Endothelial cell (in vitro differentiated cells): ENCODE measurements at regions not wholly inside any gene's neighbourhood (a gene's known extent, or its start where the extent isn't known, plus 50 kb on each side); places are given as distances from the start of the nearest gene placed in this dataset.
"Not testable (repeated sequence)": the region's sequence is repeated elsewhere in the genome, so short reads cannot be mapped to it uniquely, and the experiment has no call there.

Experiments used
- DNase-seq: peaks from one replicate; pipeline ENCODE4 v3.0.0; 2021; ENCODE audit warnings: low spot score
- H3K27ac Mint-ChIP-seq: one replicate; pipeline ENCODE4 v1.8.0; 2021; ENCODE audit warnings: mixed read lengths, inconsistent platforms; ENCODE audit not compliant: unreplicated experiment
- H3K27me3 Mint-ChIP-seq: one replicate; pipeline ENCODE4 v1.8.0; 2021; ENCODE audit warnings: mild to moderate bottlenecking, moderate library complexity, mixed read lengths, inconsistent platforms; ENCODE audit not compliant: unreplicated experiment
- H3K36me3 Mint-ChIP-seq: one replicate; pipeline ENCODE4 v1.8.0; 2021; ENCODE audit warnings: mild to moderate bottlenecking, low read depth, mixed read lengths, inconsistent platforms; ENCODE audit not compliant: unreplicated experiment
- H3K4me1 Mint-ChIP-seq: one replicate; pipeline ENCODE4 v1.8.0; 2021; ENCODE audit warnings: mild to moderate bottlenecking, mixed read lengths, inconsistent platforms; ENCODE audit not compliant: unreplicated experiment
- H3K4me3 Mint-ChIP-seq: one replicate; pipeline ENCODE4 v1.8.0; 2021; ENCODE audit warnings: mild to moderate bottlenecking, mixed read lengths, inconsistent platforms; ENCODE audit not compliant: unreplicated experiment
- H3K9me3 Mint-ChIP-seq: one replicate; pipeline ENCODE4 v1.8.0; 2021; ENCODE audit warnings: mixed read lengths, inconsistent platforms; ENCODE audit not compliant: unreplicated experiment
- TF ChIP-seq, protein P1 (sequence below): fragments of 200-600 bp; sonication (generic); IDR thresholded peaks from one replicate; pipeline ENCODE4 v1.5.0; 2021; ENCODE audit warnings: antibody characterized with exemption; ENCODE audit not compliant: unreplicated experiment

DNA sequence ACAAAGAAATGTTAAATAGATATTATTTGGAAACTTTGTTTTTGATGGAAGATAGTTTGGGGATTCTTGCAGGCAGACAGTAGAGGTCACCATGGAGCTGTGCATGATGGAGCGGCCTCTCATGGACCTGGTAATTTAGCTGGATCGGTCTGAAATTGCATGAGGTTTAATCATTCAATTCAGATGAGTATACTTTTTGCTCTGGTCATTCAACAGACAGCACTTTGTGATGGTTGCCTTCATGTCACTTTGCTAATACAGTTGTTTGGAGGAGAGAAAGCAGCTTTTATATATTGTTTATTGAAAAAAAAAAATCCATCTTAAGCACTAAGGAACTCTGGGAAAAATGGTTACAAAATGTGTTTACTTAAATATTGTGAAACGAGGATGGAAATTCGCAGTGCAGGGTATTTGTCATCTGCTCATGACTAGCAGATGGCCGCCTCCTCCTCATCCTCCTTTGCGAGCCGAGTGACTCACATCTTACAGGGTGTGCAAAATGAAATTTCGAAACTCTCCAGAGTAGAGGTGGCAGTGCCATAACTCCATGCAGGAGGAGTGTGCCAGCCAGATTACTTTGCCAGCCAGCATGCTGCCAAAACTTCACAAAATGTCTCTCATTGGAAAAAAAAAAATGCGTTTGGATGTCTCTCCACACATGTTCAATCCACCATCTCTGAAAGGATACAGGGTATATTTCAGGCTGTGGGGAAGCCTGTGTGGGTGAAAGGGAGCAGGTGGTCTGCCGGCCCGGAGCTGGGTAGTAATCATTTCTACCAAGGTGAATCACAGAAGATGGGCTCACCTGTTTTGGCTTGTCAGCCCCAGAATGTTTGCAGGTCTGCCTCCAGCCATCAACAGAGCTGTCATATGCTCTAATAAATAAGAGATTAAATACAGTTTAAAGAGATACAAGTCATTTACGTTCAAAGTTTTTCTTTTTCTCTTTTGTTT lies 314.9 kb upstream of the DIPK2B start:
- no peak overlapping the region for H3K4me3 Mint-ChIP-seq
- DNase-seq = peak; percentile 12
- no peaks in the 10 kb centered on the region for H3K4me1 Mint-ChIP-seq
- no peak overlapping the region for H3K27ac Mint-ChIP-seq
- TF ChIP-seq, protein P1, sequence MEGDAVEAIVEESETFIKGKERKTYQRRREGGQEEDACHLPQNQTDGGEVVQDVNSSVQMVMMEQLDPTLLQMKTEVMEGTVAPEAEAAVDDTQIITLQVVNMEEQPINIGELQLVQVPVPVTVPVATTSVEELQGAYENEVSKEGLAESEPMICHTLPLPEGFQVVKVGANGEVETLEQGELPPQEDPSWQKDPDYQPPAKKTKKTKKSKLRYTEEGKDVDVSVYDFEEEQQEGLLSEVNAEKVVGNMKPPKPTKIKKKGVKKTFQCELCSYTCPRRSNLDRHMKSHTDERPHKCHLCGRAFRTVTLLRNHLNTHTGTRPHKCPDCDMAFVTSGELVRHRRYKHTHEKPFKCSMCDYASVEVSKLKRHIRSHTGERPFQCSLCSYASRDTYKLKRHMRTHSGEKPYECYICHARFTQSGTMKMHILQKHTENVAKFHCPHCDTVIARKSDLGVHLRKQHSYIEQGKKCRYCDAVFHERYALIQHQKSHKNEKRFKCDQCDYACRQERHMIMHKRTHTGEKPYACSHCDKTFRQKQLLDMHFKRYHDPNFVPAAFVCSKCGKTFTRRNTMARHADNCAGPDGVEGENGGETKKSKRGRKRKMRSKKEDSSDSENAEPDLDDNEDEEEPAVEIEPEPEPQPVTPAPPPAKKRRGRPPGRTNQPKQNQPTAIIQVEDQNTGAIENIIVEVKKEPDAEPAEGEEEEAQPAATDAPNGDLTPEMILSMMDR = no peak
- no peaks in the 10 kb centered on the region for H3K9me3 Mint-ChIP-seq
- H3K27me3 Mint-ChIP-seq = no peaks in the 10 kb centered on the region
- H3K36me3 Mint-ChIP-seq = no peaks in the 10 kb centered on the region

DNA sequence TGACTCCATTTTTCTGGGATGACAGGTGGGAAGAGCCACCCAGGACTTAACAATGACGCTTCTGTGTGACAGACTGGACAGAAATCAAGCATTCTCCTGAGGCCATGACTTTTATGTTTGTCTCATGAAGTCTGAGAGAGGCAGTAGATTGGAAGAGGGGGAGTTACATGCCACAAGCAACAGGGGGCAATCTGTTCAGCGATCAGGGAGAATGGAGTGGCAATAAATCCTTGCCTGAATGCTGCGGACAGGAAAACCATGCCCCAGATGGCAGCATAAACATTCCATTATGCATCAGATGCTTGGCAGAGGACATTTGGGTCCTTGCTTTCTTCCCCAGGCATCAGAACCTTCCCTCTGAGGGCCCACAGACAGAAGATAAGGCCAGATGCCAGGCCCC lies 312.4 kb upstream of the DIPK2B start:
- TF ChIP-seq, protein P1 = no peak

DNA sequence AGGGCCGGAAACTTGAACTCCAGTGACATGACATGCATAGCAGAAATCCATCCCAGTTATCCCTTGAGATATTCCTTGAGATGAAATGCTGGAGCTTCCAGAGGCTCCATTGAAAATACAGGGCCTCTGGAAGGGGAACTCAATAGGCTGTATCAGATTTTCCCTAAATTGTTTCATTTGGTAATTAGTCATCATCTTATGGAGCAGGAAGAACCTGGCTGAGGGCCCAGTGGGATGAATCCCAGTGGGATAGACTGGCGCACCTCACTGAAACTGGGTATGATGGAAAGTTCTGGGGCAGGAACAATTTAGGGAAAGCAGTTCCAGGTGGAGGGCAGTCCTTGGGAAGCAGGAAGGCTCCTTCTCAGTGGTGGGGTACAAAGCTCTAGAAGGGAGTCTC lies 307.8 kb upstream of the DIPK2B start:
- Mint-ChIP-seq H3K4me3 (no peak overlapping the region), H3K27ac (no peak overlapping the region), H3K4me1 (peaks cover 4% of the 10 kb centered on the region), H3K27me3 (no peaks in the 10 kb centered on the region), H3K9me3 (no peaks in the 10 kb centered on the region), H3K36me3 (no peaks in the 10 kb centered on the region)
- no peak for DNase-seq
- TF ChIP-seq, protein P1 = no peak

More for the DNA sequence above, 312.4 kb upstream of the DIPK2B start:
- Mint-ChIP-seq H3K4me3 (no peak overlapping the region), H3K36me3 (no peaks in the 10 kb centered on the region), H3K9me3 (no peaks in the 10 kb centered on the region), H3K27ac (no peak overlapping the region), H3K27me3 (no peaks in the 10 kb centered on the region), H3K4me1 (no peaks in the 10 kb centered on the region)
- no peak for DNase-seq

DNA sequence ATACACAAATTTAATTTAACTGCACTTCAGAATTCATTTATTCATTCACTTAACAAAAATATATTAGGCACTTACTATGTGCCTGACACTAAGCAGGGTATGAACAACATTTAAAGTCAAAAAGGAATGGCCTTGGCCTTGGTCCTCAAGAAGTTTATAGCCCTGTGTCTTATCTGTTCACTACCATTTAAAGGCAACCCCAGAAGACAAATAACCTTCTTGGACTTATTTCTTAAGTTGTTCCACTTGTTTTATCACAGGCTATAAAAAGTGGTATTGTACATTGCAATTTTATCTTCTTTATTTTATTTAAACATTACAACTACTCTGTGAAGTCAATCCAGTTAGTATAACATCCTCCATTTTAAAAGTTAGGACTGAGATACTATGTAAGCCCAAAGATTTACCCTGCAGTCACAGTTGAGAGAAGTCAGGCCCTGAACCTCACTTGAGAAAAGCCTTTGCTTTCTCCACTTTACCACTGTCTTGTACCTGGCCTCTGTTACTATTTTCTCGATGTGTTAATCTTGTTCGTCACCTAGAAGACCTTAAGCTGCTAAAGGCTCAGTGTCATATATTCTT lies 305.6 kb upstream of the DIPK2B start:
- no peak overlapping the region for H3K4me3 Mint-ChIP-seq
- DNase-seq = no peak
- TF ChIP-seq, protein P1 = no peak
- no peaks in the 10 kb centered on the region for H3K36me3 Mint-ChIP-seq
- H3K9me3 Mint-ChIP-seq = no peaks in the 10 kb centered on the region
- no peak overlapping the region for H3K27ac Mint-ChIP-seq
- peaks cover 4% of the 10 kb centered on the region for H3K4me1 Mint-ChIP-seq
- H3K27me3 Mint-ChIP-seq = no peaks in the 10 kb centered on the region

DNA sequence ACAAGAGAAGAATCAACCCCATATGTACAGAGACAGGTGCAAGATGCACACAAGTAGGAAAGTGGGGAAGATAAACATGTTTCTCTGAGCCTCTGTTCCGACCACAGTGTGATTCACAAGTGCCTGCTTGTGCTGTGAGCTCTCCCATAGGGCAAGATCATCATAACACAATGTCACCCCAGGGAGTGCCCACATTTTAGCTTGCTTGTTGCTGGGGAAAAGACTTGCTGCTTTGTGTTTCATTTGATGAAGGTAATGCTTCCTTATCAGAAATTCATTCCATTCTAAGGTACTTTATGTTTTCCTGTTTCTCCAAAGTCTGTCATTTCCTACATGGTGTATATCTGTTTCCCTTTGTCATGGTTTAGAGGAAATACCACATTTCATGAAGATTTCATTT lies 304.5 kb upstream of the DIPK2B start:
- Mint-ChIP-seq H3K36me3 (no peaks in the 10 kb centered on the region), H3K4me3 (no peak overlapping the region), H3K4me1 (peaks cover 4% of the 10 kb centered on the region), H3K9me3 (no peaks in the 10 kb centered on the region), H3K27me3 (no peaks in the 10 kb centered on the region), H3K27ac (no peak overlapping the region)
- DNase-seq = no peak
- TF ChIP-seq, protein P1 = no peak

DNA sequence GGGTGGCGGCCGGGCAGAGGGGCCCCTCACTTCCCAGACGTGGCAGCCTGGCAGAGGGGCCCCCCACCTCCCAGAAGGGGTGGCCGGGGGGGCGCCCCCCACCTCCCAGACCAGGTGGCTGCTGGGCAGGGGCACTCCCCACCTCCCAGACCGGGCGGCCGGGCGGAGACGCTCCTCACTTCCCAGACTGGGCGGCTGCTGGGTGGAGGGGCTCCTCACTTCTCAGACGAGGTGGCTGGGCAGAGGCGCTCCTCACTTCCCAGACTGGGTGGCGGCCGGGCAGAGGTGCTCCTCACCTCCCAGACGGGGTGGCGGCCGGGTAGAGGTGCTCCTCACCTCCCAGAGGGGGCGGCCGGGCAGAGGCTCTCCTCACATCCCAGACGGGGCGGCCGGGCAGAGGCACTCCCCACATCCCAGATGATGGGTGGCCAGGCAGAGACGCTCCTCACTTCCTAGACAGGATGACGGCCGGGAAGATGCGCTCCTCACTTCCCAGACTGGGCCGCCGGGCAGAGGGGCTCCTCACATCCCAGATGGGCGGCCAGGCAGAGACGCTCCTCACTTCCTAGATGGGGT lies 303.2 kb upstream of the DIPK2B start:
- not testable (repeated sequence) for DNase-seq, H3K27ac Mint-ChIP-seq, H3K36me3 Mint-ChIP-seq, H3K4me1 Mint-ChIP-seq, H3K4me3 Mint-ChIP-seq, H3K9me3 Mint-ChIP-seq, H3K27me3 Mint-ChIP-seq
